OCI-LY7 (cell line): ENCODE measurements at regions not wholly inside any gene's neighbourhood (a gene's known extent, or its start where the extent isn't known, plus 50 kb on each side); places are given as distances from the start of the nearest gene placed in this dataset.

Experiments used
- CTCF ChIP-seq: fragments of 200-600 bp; sonication (generic); conservative IDR thresholded peaks from 2 replicates; pipeline ENCODE4 v1.5.1; 2014; ENCODE audit warnings: mild to moderate bottlenecking, antibody characterized with exemption, low read length, moderate library complexity, mixed read lengths
- EZH2phosphoT487 ChIP-seq: fragments of 200-600 bp; sonication (generic); IDR thresholded peaks from 2 replicates; pipeline ENCODE4 v1.6.1; 2018; ENCODE audit warnings: low read depth, borderline replicate concordance, mild to moderate bottlenecking, mixed run types, antibody characterized with exemption, low read length, moderate library complexity, mixed read lengths

- TF ChIP-seq CTCF, result no peak
- TF ChIP-seq EZH2phosphoT487, result no peak
Observed at GRCh38 chr18:56175330-56176001, 462.9 kb downstream of the TXNL1 start.
